ENCODE measurements at regions not wholly inside any gene's neighbourhood (a gene's known extent, or its start where the extent isn't known, plus 50 kb on each side); places are given as distances from the start of the nearest gene placed in this dataset.

GRCh38 chr2:220041447-220041846 is 414.0 kb downstream of the SLC4A3 start:
- TF ChIP-seq CREB1 (CRISPR knock-in tag; IDR thresholded peaks at IDR 0.05): no peak
- no peak for TF ChIP-seq NR3C1 (CRISPR knock-in tag; conservative IDR thresholded peaks at IDR 0.05; ENCODE audit: low read depth)
- no peak for TF ChIP-seq CTCF (IDR thresholded peaks at IDR 0.05)
- TF ChIP-seq, protein P1, sequence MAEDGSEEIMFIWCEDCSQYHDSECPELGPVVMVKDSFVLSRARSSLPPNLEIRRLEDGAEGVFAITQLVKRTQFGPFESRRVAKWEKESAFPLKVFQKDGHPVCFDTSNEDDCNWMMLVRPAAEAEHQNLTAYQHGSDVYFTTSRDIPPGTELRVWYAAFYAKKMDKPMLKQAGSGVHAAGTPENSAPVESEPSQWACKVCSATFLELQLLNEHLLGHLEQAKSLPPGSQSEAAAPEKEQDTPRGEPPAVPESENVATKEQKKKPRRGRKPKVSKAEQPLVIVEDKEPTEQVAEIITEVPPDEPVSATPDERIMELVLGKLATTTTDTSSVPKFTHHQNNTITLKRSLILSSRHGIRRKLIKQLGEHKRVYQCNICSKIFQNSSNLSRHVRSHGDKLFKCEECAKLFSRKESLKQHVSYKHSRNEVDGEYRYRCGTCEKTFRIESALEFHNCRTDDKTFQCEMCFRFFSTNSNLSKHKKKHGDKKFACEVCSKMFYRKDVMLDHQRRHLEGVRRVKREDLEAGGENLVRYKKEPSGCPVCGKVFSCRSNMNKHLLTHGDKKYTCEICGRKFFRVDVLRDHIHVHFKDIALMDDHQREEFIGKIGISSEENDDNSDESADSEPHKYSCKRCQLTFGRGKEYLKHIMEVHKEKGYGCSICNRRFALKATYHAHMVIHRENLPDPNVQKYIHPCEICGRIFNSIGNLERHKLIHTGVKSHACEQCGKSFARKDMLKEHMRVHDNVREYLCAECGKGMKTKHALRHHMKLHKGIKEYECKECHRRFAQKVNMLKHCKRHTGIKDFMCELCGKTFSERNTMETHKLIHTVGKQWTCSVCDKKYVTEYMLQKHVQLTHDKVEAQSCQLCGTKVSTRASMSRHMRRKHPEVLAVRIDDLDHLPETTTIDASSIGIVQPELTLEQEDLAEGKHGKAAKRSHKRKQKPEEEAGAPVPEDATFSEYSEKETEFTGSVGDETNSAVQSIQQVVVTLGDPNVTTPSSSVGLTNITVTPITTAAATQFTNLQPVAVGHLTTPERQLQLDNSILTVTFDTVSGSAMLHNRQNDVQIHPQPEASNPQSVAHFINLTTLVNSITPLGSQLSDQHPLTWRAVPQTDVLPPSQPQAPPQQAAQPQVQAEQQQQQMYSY (CRISPR knock-in tag; IDR thresholded peaks at IDR 0.05): no peak
- no peak for TF ChIP-seq ZNF232 (CRISPR knock-in tag; IDR thresholded peaks at IDR 0.05)
- TF ChIP-seq, protein P2, sequence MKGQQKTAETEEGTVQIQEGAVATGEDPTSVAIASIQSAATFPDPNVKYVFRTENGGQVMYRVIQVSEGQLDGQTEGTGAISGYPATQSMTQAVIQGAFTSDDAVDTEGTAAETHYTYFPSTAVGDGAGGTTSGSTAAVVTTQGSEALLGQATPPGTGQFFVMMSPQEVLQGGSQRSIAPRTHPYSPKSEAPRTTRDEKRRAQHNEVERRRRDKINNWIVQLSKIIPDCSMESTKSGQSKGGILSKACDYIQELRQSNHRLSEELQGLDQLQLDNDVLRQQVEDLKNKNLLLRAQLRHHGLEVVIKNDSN (CRISPR knock-in tag; IDR thresholded peaks at IDR 0.05): no peak
- TF ChIP-seq TCF7 (CRISPR knock-in tag; IDR thresholded peaks at IDR 0.05; ENCODE audit: low read depth): no peak
- no peak for TF ChIP-seq SP1 (CRISPR knock-in tag; conservative IDR thresholded peaks at IDR 0.05)
- no peak for TF ChIP-seq USF2 (CRISPR knock-in tag; IDR thresholded peaks at IDR 0.05)
- TF ChIP-seq PRRX2 (CRISPR knock-in tag; IDR thresholded peaks at IDR 0.05): no peak
- TF ChIP-seq ZNF281 (CRISPR knock-in tag; IDR thresholded peaks at IDR 0.05): no peak
- no peak for TF ChIP-seq ZMAT4 (CRISPR knock-in tag; IDR thresholded peaks at IDR 0.05)
- no peak for TF ChIP-seq FOXK1 (CRISPR knock-in tag; IDR thresholded peaks at IDR 0.05)

Measured in WTC11 (cell line).